GM21515 (cell line): ENCODE measurements at regions not wholly inside any gene's neighbourhood (a gene's known extent, or its start where the extent isn't known, plus 50 kb on each side); places are given as distances from the start of the nearest gene placed in this dataset.

Experiments
- ATAC-seq: cut with Tn5 transposase; IDR thresholded peaks from one replicate; pipeline ENCODE4 v1.9.1; 2021; ENCODE audit not compliant: unreplicated experiment

- ATAC-seq, result no peak
Measured at GRCh38 chr3:36257158-36257852, 123.0 kb upstream of the STAC start.

GRCh38 chr3:36258421-36258820 lies 121.9 kb upstream of the STAC start:
- no peak for ATAC-seq

GRCh38 chr3:36259580-36259979 lies 120.7 kb upstream of the STAC start:
- ATAC-seq, result no peak

- ATAC-seq, result no peak
Measured at GRCh38 chr3:36269274-36269673, 111.0 kb upstream of the STAC start.

- ATAC-seq, result no peak
Measured at GRCh38 chr3:36282766-36283165, 97.5 kb upstream of the STAC start.

GRCh38 chr3:36295296-36295695 lies 85.0 kb upstream of the STAC start:
- ATAC-seq, result no peak

- no peak for ATAC-seq
Measured at GRCh38 chr3:36297195-36297594, 83.1 kb upstream of the STAC start.

- no peak for ATAC-seq
Measured at GRCh38 chr3:36298188-36298587, 82.1 kb upstream of the STAC start.

- ATAC-seq, result no peak
Measured at GRCh38 chr3:36302158-36302509, 78.2 kb upstream of the STAC start.

GRCh38 chr3:36302626-36303025 lies 77.7 kb upstream of the STAC start:
- no peak for ATAC-seq

- no peak for ATAC-seq
Measured at GRCh38 chr3:36303286-36303685, 77.0 kb upstream of the STAC start.

- no peak for ATAC-seq
Measured at GRCh38 chr3:36305929-36306520, 74.3 kb upstream of the STAC start.

- no peak for ATAC-seq
Measured at GRCh38 chr3:36309092-36309491, 71.2 kb upstream of the STAC start.

GRCh38 chr3:36312351-36312750 lies 68.0 kb upstream of the STAC start:
- no peak for ATAC-seq

GRCh38 chr3:36317915-36318314 lies 62.4 kb upstream of the STAC start:
- ATAC-seq, result peak; percentile 92

GRCh38 chr3:36318621-36319200 lies 61.6 kb upstream of the STAC start:
- ATAC-seq, result no peak

- ATAC-seq, result no peak
Measured at GRCh38 chr3:36319680-36320079, 60.6 kb upstream of the STAC start.
